ENCODE measurements at regions not wholly inside any gene's neighbourhood (a gene's known extent, or its start where the extent isn't known, plus 50 kb on each side); places are given as distances from the start of the nearest gene placed in this dataset.
A peak's percentile ranks its signal among the peaks of the same experiment; 100 is the strongest.

DNA sequence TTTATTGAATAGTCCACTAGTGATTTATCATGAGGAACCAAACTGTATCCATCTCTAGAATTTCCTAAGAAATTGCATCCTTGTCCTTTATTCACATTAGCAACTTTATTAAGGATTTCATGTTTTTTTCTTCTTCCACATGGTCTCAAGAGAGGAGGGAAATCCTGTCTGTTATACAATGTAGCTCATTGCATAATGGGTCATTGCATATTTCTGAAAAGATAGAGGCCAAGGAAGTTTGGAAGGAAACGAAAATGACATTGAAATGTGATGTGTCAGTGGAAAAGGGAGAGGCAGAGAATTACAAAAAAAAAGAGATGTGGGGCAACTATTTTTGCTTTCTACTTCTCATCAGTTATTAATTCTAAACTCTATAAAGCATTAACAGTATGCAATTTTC, 353.1 kb downstream of the METTL15 start:
- H4K20me1 ChIP-seq (replicated peaks; ENCODE audit: control insufficient read depth, extremely low read depth, insufficient read depth, low read length): no peaks in the 10 kb centered on the region
- intact Hi-C loops (cut with micrococcal nuclease): loop anchor here (10.0 kb wide), 1 partner anchor 213 kb away; no protein-coding TSS in a partner anchor
- no TSS peak for BruUV-seq (replicated peaks)
- H3K4me3 ChIP-seq (replicated peaks in 1 of 3; ENCODE audit: insufficient read depth in 1 of 3, low read depth in 1 of 3, low read length in 3 of 3): no peak overlapping the region
- CTCF ChIA-PET: no interaction called here
- peak overlapping the region; percentile 52 for H3K4me2 ChIP-seq (ENCODE audit: insufficient read depth, low read length)
- H3K4me1 ChIP-seq (ENCODE audit: control insufficient read depth, extremely low read depth, insufficient read depth, low read length): peaks cover 21% of the 10 kb centered on the region
- no peaks in the 10 kb centered on the region for H3K9me3 ChIP-seq (replicated peaks; ENCODE audit: control insufficient read depth, insufficient read depth, low read length)
- H3K27ac ChIP-seq (ENCODE audit: insufficient read depth, low read depth, low read length): no peak overlapping the region
- no peak overlapping the region for H3K9ac ChIP-seq (replicated peaks; ENCODE audit: extremely low read depth, insufficient read depth, low read length)
- H3K27me3 ChIP-seq (ENCODE audit: control insufficient read depth in 2 of 2, insufficient read depth in 2 of 2, low read length in 2 of 2): no peaks in the 10 kb centered on the region
- no peaks in the 10 kb centered on the region for H3K36me3 ChIP-seq (ENCODE audit: control insufficient read depth in 2 of 2, extremely low read depth in 1 of 2, insufficient read depth in 2 of 2, low read length in 2 of 2)
- POLR2A ChIA-PET: no interaction called here
- DNase-seq (ENCODE audit: low read depth, low spot score) (peak; percentile 44), FAIRE-seq (no peak)
- dilution Hi-C loops (cut with MboI; ENCODE audit: extremely low pct_ligation_motif_present, low sequenced_read_pairs): no loop called here
- H2AFZ ChIP-seq (ENCODE audit: low read depth, low read length): no peak overlapping the region
- H3K79me2 ChIP-seq (ENCODE audit: control insufficient read depth, insufficient read depth, low read length): no peaks in the 10 kb centered on the region
- TF ChIP-seq, protein P1, sequence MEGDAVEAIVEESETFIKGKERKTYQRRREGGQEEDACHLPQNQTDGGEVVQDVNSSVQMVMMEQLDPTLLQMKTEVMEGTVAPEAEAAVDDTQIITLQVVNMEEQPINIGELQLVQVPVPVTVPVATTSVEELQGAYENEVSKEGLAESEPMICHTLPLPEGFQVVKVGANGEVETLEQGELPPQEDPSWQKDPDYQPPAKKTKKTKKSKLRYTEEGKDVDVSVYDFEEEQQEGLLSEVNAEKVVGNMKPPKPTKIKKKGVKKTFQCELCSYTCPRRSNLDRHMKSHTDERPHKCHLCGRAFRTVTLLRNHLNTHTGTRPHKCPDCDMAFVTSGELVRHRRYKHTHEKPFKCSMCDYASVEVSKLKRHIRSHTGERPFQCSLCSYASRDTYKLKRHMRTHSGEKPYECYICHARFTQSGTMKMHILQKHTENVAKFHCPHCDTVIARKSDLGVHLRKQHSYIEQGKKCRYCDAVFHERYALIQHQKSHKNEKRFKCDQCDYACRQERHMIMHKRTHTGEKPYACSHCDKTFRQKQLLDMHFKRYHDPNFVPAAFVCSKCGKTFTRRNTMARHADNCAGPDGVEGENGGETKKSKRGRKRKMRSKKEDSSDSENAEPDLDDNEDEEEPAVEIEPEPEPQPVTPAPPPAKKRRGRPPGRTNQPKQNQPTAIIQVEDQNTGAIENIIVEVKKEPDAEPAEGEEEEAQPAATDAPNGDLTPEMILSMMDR (IDR thresholded peaks at IDR 0.05; ENCODE audit: extremely low read depth in 1 of 2, insufficient read depth in 1 of 2, low read depth in 1 of 2, low read length in 2 of 2): no peak
- TF ChIP-seq GATA2 (IDR thresholded peaks at IDR 0.05; ENCODE audit: insufficient read depth, insufficient read length, low read depth, low read length): peak; percentile 40
- peak; percentile 19 for TF ChIP-seq FOS (IDR thresholded peaks at IDR 0.05; ENCODE audit: borderline replicate concordance, insufficient read depth, low read length)
- no peak for TF ChIP-seq EZH2 (IDR thresholded peaks at IDR 0.05; ENCODE audit: borderline replicate concordance, low read depth, low read length, severe bottlenecking)
- no peak for TF ChIP-seq MYC (IDR thresholded peaks at IDR 0.05; ENCODE audit: low read depth, low read length)
- no peaks in the 10 kb centered on the region for H3K9me1 ChIP-seq (replicated peaks; ENCODE audit: control insufficient read depth, extremely low read depth, insufficient read depth, low read length)

DNA sequence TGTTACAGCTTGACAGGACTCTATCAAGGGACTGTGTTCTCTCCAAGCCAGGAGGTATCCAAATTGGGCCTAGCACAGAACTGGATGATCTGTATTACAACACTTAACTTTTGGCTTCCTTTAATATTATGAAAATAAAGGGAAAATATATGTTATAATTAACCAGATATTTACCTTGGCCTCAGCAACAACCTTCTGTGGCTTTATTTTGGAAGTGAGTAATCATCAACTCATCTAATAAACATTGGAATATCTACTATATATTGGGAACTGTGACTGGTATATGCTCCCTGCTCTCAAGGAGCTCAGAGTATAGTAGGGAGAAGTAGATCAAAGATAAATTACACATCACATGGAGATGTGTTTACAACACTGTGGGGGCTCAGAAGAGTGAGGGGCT, 352.2 kb downstream of the METTL15 start:
- Histone ChIP-seq H3K79me2 (ENCODE audit: control insufficient read depth, insufficient read depth, low read length) (no peaks in the 10 kb centered on the region), H3K9me1 (replicated peaks; ENCODE audit: control insufficient read depth, extremely low read depth, insufficient read depth, low read length) (no peaks in the 10 kb centered on the region), H3K27ac (ENCODE audit: insufficient read depth, low read depth, low read length) (no peak overlapping the region), H4K20me1 (replicated peaks; ENCODE audit: control insufficient read depth, extremely low read depth, insufficient read depth, low read length) (no peaks in the 10 kb centered on the region), H3K4me2 (ENCODE audit: insufficient read depth, low read length) (peak overlapping the region; percentile 38), H3K4me1 (ENCODE audit: control insufficient read depth, extremely low read depth, insufficient read depth, low read length) (peaks cover 21% of the 10 kb centered on the region), H3K9ac (replicated peaks; ENCODE audit: extremely low read depth, insufficient read depth, low read length) (no peak overlapping the region), H2AFZ (ENCODE audit: low read depth, low read length) (no peak overlapping the region), H3K27me3 (ENCODE audit: control insufficient read depth in 2 of 2, insufficient read depth in 2 of 2, low read length in 2 of 2) (no peaks in the 10 kb centered on the region), H3K4me3 (replicated peaks in 1 of 3; ENCODE audit: insufficient read depth in 1 of 3, low read depth in 1 of 3, low read length in 3 of 3) (no peak overlapping the region), H3K9me3 (replicated peaks; ENCODE audit: control insufficient read depth, insufficient read depth, low read length) (no peaks in the 10 kb centered on the region), H3K36me3 (ENCODE audit: control insufficient read depth in 2 of 2, extremely low read depth in 1 of 2, insufficient read depth in 2 of 2, low read length in 2 of 2) (no peaks in the 10 kb centered on the region)
- ChIA-PET CTCF (no interaction called here), POLR2A (no interaction called here)
- TF ChIP-seq, protein P1 (IDR thresholded peaks at IDR 0.05; ENCODE audit: extremely low read depth in 1 of 2, insufficient read depth in 1 of 2, low read depth in 1 of 2, low read length in 2 of 2): no peak
- TF ChIP-seq POLR2AphosphoS5 (IDR thresholded peaks at IDR 0.05; ENCODE audit: insufficient read depth, low read depth, low read length) (no peak), FOS (IDR thresholded peaks at IDR 0.05; ENCODE audit: borderline replicate concordance, insufficient read depth, low read length) (peak; percentile 62), GATA2 (IDR thresholded peaks at IDR 0.05; ENCODE audit: insufficient read depth, insufficient read length, low read depth, low read length) (peak; percentile 29)
- dilution Hi-C loops (cut with MboI; ENCODE audit: extremely low pct_ligation_motif_present, low sequenced_read_pairs) (no loop called here), intact Hi-C loops (cut with micrococcal nuclease) (loop anchor here (10.0 kb wide), 1 partner anchor 214 kb away; no protein-coding TSS in a partner anchor)
- FAIRE-seq (no peak), DNase-seq (ENCODE audit: low read depth, low spot score) (peak; percentile 38)
- no TSS peak for BruUV-seq (replicated peaks)
